ENCODE measurements at regions not wholly inside any gene's neighbourhood (a gene's known extent, or its start where the extent isn't known, plus 50 kb on each side); places are given as distances from the start of the nearest gene placed in this dataset.

- DNase-seq: no peak
These were observed 457.1 kb downstream of the SPRY1 start for GRCh38 chr4:123853651-123854050.

GRCh38 chr4:123856689-123857545, 460.3 kb downstream of the SPRY1 start:
- DNase-seq: no peak

- no peak for DNase-seq
These were observed 461.9 kb downstream of the SPRY1 start for GRCh38 chr4:123858465-123858864.

GRCh38 chr4:123862812-123863211, 466.2 kb downstream of the SPRY1 start:
- DNase-seq: no peak

- DNase-seq: no peak
These were observed 470.2 kb downstream of the SPRY1 start for GRCh38 chr4:123866796-123867195.

GRCh38 chr4:123867910-123868587, 471.5 kb downstream of the SPRY1 start:
- DNase-seq: no peak

GRCh38 chr4:123869286-123870215, 473.0 kb downstream of the SPRY1 start:
- DNase-seq: peak; percentile 55

GRCh38 chr4:123870216-123870876, 473.8 kb downstream of the SPRY1 start:
- DNase-seq: no peak

GRCh38 chr4:123871341-123871740, 474.7 kb downstream of the SPRY1 start:
- no peak for DNase-seq

GRCh38 chr4:123874063-123874462, 477.5 kb downstream of the SPRY1 start:
- DNase-seq: no peak

- no peak for DNase-seq
These were observed 479.5 kb downstream of the SPRY1 start for GRCh38 chr4:123876143-123876542.

- no peak for DNase-seq
These were observed 480.1 kb downstream of the SPRY1 start for GRCh38 chr4:123876671-123877101.

- DNase-seq: no peak
These were observed 481.0 kb downstream of the SPRY1 start for GRCh38 chr4:123877551-123877950.

- DNase-seq: no peak
These were observed 482.4 kb downstream of the SPRY1 start for GRCh38 chr4:123878976-123879375.

- DNase-seq: no peak
These were observed 484.0 kb downstream of the SPRY1 start for GRCh38 chr4:123880631-123881030.

GRCh38 chr4:123884922-123885321, 488.3 kb downstream of the SPRY1 start:
- no peak for DNase-seq

- DNase-seq: no peak
These were observed 492.9 kb downstream of the SPRY1 start for GRCh38 chr4:123889507-123889906.

- no peak for DNase-seq
These were observed 494.3 kb downstream of the SPRY1 start for GRCh38 chr4:123890889-123891288.

- no peak for DNase-seq
These were observed 495.3 kb downstream of the SPRY1 start for GRCh38 chr4:123891881-123892280.

GRCh38 chr4:123892368-123892976, 495.9 kb downstream of the SPRY1 start:
- no peak for DNase-seq

GRCh38 chr4:123893011-123893981, 496.7 kb downstream of the SPRY1 start:
- DNase-seq: no peak
